IPS DF 6.9 (cell line): ENCODE measurements at regions not wholly inside any gene's neighbourhood (a gene's known extent, or its start where the extent isn't known, plus 50 kb on each side); places are given as distances from the start of the nearest gene placed in this dataset.

Source experiments
- DNase-seq: peaks from one replicate; pipeline ENCODE4 v3.0.0-alpha.2; 2013; ENCODE audit warnings: low read depth, low spot score
- H3K27ac ChIP-seq: one replicate; pipeline ENCODE4 v1.5.1; 2013; ENCODE audit warnings: low read length, control low read depth
- H3K27me3 ChIP-seq: 2 replicates; pipeline ENCODE4 v1.6.1; 2013; ENCODE audit warnings: mild to moderate bottlenecking, low read length; ENCODE audit not compliant: control insufficient read depth, insufficient read depth
- H3K36me3 ChIP-seq: 2 replicates; pipeline ENCODE4 v1.6.1; 2013; ENCODE audit warnings: low read length; ENCODE audit not compliant: control insufficient read depth, insufficient read depth
- H3K4me1 ChIP-seq: 2 replicates; pipeline ENCODE4 v1.6.1; 2013; ENCODE audit warnings: low read length; ENCODE audit not compliant: control insufficient read depth, insufficient read depth
- H3K4me3 ChIP-seq: 2 replicates; pipeline ENCODE4 v1.5.1; 2013; ENCODE audit warnings: mild to moderate bottlenecking, low read length
- H3K9me3 ChIP-seq: 2 replicates; pipeline ENCODE4 v1.6.1; 2013; ENCODE audit warnings: low read length, inconsistent platforms; ENCODE audit not compliant: control insufficient read depth, insufficient read depth
- WGBS: extraction: QIAGEN DNeasy Blood & Tissue Kit; methylation state at CpG from one replicate; pipeline ENCODE4 v1.1.7; 2013; ENCODE audit warnings: mixed read lengths, missing lambda C conversion rate; ENCODE audit not compliant: insufficient read length, insufficient coverage; 5-methylcytosine and 5-hydroxymethylcytosine counted together

DNA sequence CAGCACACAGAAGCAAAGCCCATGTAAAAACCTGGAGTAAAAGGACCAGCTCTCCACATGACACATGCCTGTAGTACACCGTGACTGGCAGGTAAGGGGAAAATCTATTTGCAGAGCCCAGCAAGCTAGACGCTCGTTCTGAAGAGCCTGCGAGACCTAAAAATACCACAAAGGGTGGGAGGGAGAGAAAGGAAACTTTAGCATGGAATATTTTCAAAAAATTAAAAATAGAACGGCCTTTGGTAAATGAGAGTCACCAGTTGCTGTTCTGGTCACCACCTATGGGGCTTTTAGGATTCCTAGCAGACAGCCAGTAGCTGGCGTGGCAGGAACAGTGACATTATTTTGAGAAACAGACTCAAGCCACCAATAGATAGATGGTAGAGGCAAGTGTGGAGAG lies 115.5 kb downstream of the MID1IP1 start:
- no peaks in the 10 kb centered on the region for H3K4me1 ChIP-seq
- H3K9me3 ChIP-seq = no peaks in the 10 kb centered on the region
- WGBS = no CpG with 5 or more reads among the region's 6 CpGs
- H3K27me3 ChIP-seq = no peaks in the 10 kb centered on the region
- H3K4me3 ChIP-seq = no peak overlapping the region
- no peaks in the 10 kb centered on the region for H3K36me3 ChIP-seq
- H3K27ac ChIP-seq = no peak overlapping the region
- DNase-seq = no peak

DNA sequence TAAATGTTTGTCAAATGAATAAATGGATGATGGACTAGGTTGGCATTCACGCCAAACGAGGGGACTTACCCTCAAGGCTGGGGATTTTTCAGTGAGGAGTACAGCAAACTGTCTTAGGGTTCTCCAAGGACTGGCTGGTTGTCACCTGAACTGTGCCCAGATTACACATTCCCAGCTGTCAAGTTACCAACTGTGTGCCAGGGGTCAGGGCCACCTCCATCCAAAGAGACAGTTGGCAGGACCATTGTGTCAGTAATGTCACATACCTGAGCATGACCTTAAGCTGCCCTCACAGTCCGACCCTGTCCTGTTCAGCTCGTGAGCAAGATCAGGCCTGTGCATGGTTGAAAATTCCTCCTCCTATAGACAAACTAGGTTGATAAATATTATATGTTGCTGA lies 116.7 kb downstream of the MID1IP1 start:
- Histone ChIP-seq H3K36me3 (no peaks in the 10 kb centered on the region), H3K27me3 (no peaks in the 10 kb centered on the region), H3K4me1 (no peaks in the 10 kb centered on the region), H3K4me3 (no peak overlapping the region), H3K27ac (no peak overlapping the region), H3K9me3 (no peaks in the 10 kb centered on the region)
- no peak for DNase-seq
- no CpG with 5 or more reads among the region's 4 CpGs for WGBS

DNA sequence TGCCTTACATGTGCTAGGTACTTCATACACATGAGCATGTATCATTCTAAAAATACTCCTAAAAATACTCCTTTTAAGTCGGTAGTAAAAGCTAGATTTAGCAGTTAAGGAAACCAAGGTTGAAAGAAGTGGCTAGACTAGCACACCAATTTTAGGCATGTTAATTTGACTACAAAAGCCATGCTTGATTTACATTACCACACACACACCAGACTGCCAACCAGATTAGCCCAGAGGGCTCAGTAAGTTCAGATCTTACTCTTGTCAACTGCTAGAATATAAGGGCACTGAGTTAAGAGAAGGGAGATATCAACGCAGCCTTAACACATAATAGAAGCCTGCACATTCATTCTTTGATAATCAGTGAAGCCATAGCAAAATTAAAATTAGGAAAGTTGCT lies 117.9 kb downstream of the MID1IP1 start:
- Histone ChIP-seq H3K4me3 (no peak overlapping the region), H3K27ac (no peak overlapping the region), H3K9me3 (no peaks in the 10 kb centered on the region), H3K27me3 (no peaks in the 10 kb centered on the region), H3K4me1 (no peaks in the 10 kb centered on the region), H3K36me3 (no peaks in the 10 kb centered on the region)
- DNase-seq = no peak
- no CpG with 5 or more reads among the region's 2 CpGs for WGBS

DNA sequence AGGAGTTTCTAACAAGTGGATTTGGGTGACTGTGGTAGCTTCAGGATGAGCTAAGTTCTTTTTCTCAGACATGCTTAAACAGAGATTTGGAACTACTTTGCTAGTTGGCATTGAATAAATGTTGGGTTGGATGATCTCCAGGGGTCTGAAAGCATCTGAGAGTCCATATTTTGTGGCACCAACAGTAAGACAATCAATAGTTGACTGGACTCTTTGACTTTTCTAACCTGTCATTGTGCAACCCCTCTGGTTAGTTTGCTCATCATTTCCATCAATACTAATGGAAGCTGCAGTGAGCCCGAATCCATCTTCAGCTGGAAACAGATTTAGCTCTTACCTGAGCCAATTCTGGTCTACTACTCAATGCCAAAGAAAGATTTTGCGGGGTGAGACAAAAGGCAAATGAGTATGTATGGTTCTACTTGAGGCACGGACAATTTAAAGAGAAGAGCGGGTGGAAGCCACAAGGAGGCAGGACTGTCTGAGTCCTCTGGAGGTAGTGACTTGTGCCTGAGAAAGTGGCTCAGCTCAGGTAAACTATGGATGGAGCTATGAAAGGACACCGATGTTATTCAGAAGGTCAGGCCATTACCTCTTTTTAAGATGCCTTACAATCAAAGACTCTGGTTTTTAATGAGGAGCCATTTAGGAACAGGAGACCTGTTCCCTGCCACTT lies 118.7 kb downstream of the MID1IP1 start:
- no peaks in the 10 kb centered on the region for H3K36me3 ChIP-seq
- no peaks in the 10 kb centered on the region for H3K9me3 ChIP-seq
- H3K4me1 ChIP-seq = no peaks in the 10 kb centered on the region
- H3K27ac ChIP-seq = no peak overlapping the region
- H3K4me3 ChIP-seq = no peak overlapping the region
- H3K27me3 ChIP-seq = no peaks in the 10 kb centered on the region
- DNase-seq = no peak
- WGBS = no CpG with 5 or more reads among the region's 5 CpGs

DNA sequence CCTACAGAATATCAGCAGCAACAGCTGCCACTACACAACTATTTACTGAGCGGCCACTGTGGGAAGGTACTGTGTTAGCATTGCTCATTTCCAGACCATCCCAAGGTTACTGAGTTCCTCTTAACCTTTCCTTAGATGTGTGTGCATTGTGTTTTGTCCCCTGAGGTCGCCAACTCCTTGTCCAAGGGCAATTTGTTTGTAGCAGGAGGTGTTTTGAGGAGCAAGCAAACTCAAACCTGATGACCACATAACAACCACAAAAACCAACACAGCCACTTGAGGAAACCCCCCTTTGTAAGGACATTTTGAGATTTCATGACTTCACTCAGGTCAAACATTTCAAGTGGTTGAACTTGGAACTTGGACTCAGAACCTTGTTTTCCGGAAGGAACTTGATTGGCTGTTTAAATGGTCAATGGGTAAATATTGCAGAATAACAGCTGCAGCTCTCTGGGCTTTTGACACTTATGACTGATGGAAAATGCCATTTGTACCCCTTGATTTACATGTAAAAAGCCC lies 122.3 kb downstream of the MID1IP1 start:
- H3K27me3 ChIP-seq = no peaks in the 10 kb centered on the region
- no peak for DNase-seq

DNA sequence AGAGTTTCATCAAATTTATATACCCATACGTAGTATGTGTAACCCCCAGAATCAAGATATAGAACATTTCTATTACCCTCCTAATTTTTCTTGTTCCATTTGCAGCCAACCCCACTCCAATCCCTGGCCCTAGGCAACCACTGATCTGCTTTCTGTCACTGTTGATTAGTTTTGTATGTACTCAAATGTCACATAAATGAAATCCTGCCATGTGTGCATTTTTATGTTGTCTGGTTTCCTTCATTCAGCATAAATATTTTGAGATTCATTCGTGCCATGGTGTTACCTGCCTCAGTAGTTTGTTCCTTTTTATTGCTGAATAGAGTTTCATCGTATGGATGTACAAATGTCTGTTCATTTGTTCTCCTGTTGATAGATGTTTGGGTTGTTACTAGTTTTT lies 126.3 kb downstream of the MID1IP1 start:
- no peaks in the 10 kb centered on the region for H3K27me3 ChIP-seq
- H3K4me3 ChIP-seq = no peak overlapping the region
- no peaks in the 10 kb centered on the region for H3K9me3 ChIP-seq
- no peaks in the 10 kb centered on the region; the same call in 1 of the 2 replicates for H3K4me1 ChIP-seq
- no peak overlapping the region for H3K27ac ChIP-seq
- no peak for DNase-seq
- H3K36me3 ChIP-seq = no peaks in the 10 kb centered on the region
- WGBS = no CpG with 5 or more reads among the region's 3 CpGs

More for the DNA sequence above, 122.3 kb downstream of the MID1IP1 start:
- no peaks in the 10 kb centered on the region for H3K36me3 ChIP-seq
- H3K27ac ChIP-seq = no peak overlapping the region
- no peaks in the 10 kb centered on the region for H3K9me3 ChIP-seq
- no peak overlapping the region for H3K4me3 ChIP-seq
- no CpG with 5 or more reads among the region's 3 CpGs for WGBS
- no peaks in the 10 kb centered on the region; the same call in 1 of the 2 replicates for H3K4me1 ChIP-seq

DNA sequence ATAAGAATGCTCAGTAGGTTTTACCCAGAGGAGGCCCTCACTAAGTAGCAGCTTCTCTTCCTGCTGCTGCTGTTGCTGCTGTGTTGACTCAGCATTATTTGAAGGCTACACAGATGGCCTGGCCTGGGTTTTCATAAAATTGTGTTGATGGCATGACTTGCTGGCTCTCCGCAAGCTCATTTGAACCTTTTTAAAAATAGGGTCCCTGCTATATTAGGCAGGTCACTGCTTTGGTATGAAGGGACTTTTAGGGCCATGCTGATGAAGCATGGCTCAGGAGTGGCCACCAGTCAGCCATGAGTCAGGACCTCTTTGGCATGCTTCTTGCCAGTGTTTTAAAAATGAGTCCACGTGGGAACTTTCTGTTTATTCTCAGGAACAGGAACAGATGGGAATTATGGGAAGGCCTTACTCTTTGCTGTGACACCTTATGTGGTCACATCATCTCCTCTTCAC lies 128.7 kb downstream of the MID1IP1 start:
- Histone ChIP-seq H3K27me3 (no peaks in the 10 kb centered on the region), H3K4me3 (no peak overlapping the region), H3K9me3 (no peaks in the 10 kb centered on the region), H3K27ac (no peak overlapping the region), H3K4me1 (no peaks in the 10 kb centered on the region; the same call in 1 of the 2 replicates), H3K36me3 (no peaks in the 10 kb centered on the region)
- no CpG with 5 or more reads among the region's 2 CpGs for WGBS
- no peak for DNase-seq

DNA sequence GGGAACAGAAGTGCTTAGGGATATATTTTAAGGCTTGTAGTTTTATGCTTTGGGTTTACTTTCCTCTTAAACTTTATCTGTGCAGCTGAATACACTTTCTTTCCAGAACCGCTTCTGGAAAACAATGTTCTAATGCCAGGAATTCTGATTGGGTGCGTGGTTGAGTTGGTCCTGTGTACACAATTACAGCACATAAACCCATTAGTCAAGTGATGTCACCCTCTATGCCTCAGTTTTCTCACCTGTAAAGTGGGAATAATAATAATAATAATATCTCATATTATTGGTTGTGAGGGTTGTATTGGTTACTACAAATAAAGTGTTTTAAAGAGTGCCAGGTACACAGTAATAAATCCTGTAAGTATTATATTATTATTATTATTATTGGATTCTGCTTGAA lies 129.2 kb downstream of the MID1IP1 start:
- H3K27me3 ChIP-seq = no peaks in the 10 kb centered on the region
- WGBS = no CpG with 5 or more reads among the region's 2 CpGs
- no peak overlapping the region for H3K4me3 ChIP-seq
- no peak overlapping the region for H3K27ac ChIP-seq
- no peaks in the 10 kb centered on the region for H3K36me3 ChIP-seq
- H3K9me3 ChIP-seq = no peaks in the 10 kb centered on the region
- DNase-seq = no peak
- H3K4me1 ChIP-seq = no peaks in the 10 kb centered on the region; the same call in 1 of the 2 replicates

DNA sequence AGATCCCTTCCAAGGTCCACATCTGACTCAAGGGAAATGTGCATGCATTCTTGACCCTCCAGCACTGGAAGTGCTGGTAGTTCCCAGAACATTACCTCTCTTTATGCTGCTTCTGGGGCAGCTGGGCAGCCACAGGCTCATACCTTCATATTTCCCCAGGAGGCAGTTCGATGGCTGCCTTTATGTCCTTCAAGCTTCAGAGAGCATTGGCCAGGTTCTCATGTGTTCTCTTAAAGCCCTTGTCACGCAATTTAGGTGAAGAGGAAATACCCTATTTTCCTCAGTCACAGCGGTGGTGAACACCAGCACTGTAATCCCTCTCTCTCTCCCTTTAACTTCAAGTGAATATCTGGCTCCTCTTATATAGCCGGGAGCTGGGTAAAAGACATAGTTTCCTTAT lies 134.3 kb downstream of the MID1IP1 start:
- Histone ChIP-seq H3K9me3 (no peaks in the 10 kb centered on the region), H3K36me3 (no peaks in the 10 kb centered on the region), H3K27me3 (no peaks in the 10 kb centered on the region), H3K4me1 (no peaks in the 10 kb centered on the region), H3K27ac (no peak overlapping the region), H3K4me3 (no peak overlapping the region)
- no CpG with 5 or more reads among the region's 4 CpGs for WGBS
- DNase-seq = no peak

DNA sequence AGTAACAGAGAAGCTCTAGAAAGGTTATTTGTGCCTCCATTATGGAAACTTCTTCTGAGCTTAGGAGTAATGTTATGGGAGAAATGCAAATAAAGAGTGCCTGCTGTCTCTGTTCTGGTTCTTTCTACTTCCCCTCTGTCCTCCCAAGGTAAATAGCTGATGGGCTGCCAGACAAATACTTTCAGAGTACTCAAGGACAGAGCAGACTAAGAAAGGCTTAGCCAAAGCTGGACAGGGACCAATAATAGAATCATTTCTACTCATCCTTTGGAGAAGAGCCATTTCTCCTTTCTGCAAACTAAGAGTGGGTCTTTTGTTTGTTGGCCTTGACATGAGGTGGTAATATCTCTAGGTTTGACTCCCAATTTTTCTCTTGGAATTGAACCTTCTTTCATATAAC lies 136.1 kb downstream of the MID1IP1 start:
- Histone ChIP-seq H3K4me1 (no peaks in the 10 kb centered on the region), H3K36me3 (no peaks in the 10 kb centered on the region), H3K27me3 (no peaks in the 10 kb centered on the region), H3K27ac (no peak overlapping the region), H3K9me3 (no peaks in the 10 kb centered on the region), H3K4me3 (no peak overlapping the region)
- no peak for DNase-seq

DNA sequence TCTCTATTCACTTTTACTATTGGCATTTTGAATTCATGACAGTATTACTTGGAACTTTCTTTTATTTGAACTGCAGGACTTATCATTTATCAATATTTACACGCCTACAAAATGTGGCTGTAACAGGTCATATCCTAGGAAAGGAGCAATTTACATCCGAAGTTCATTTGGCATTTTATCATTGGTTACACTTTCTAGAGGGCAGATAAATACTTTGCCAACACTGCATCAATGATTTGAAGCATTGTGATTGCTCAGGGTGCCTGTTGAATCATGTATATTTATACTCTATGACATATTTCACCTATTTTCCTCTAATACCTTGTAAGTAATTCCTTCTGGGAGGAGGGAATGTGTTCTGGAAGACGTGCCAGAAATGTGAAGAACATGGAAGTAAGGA lies 136.7 kb downstream of the MID1IP1 start:
- no CpG with 5 or more reads among the region's 3 CpGs for WGBS
- no peaks in the 10 kb centered on the region for H3K27me3 ChIP-seq
- H3K9me3 ChIP-seq = no peaks in the 10 kb centered on the region
- H3K4me3 ChIP-seq = no peak overlapping the region
- DNase-seq = no peak
- H3K4me1 ChIP-seq = no peaks in the 10 kb centered on the region
- H3K36me3 ChIP-seq = no peaks in the 10 kb centered on the region
- H3K27ac ChIP-seq = no peak overlapping the region
